IMR-90 (cell line): ENCODE measurements at regions not wholly inside any gene's neighbourhood (a gene's known extent, or its start where the extent isn't known, plus 50 kb on each side); places are given as distances from the start of the nearest gene placed in this dataset.

Experiments used
- CEBPB ChIP-seq: IDR thresholded peaks from 2 replicates; pipeline ENCODE4 v1.6.1; 2012; ENCODE audit warnings: low read depth, low read length, improper control_type of control experiment
- FOS ChIP-seq: fragments of 150-350 bp; IDR thresholded peaks from 2 replicates; pipeline ENCODE4 v1.6.1; 2016; ENCODE audit warnings: low read depth, low read length
- MAFK ChIP-seq: IDR thresholded peaks from 2 replicates; pipeline ENCODE4 v1.6.1; 2012; ENCODE audit warnings: low read depth, low read length, improper control_type of control experiment
- MAZ ChIP-seq: IDR thresholded peaks from 2 replicates; pipeline ENCODE4 v1.6.1; 2012; ENCODE audit warnings: low read depth, mild to moderate bottlenecking, low read length, improper control_type of control experiment, moderate library complexity, borderline replicate concordance
- NFE2L2 ChIP-seq: fragments of 150-350 bp; IDR thresholded peaks from 2 replicates; pipeline ENCODE4 v1.6.1; 2016; ENCODE audit warnings: low read depth, mild to moderate bottlenecking, low read length
- POLR2A ChIP-seq: IDR thresholded peaks from 2 replicates; pipeline ENCODE4 v1.6.1; 2012; ENCODE audit warnings: mild to moderate bottlenecking, low read depth, low read length
- RAD21 ChIP-seq: IDR thresholded peaks from 2 replicates; pipeline ENCODE4 v1.6.1; 2012; ENCODE audit warnings: low read length, improper control_type of control experiment
- SMC3 ChIP-seq: fragments of 150-350 bp; IDR thresholded peaks from 2 replicates; pipeline ENCODE4 v1.6.1; 2016; ENCODE audit warnings: low read depth, mild to moderate bottlenecking, antibody characterized with exemption, low read length, moderate library complexity
- TF ChIP-seq, protein P1 (sequence below): conservative IDR thresholded peaks from 2 replicates; pipeline ENCODE4 v1.5.1; 2012; ENCODE audit warnings: mild to moderate bottlenecking, low read depth, low read length, improper control_type of control experiment
- TF ChIP-seq, protein P2 (sequence below): fragments of 150-350 bp; IDR thresholded peaks from 2 replicates; pipeline ENCODE4 v1.6.1; 2017; ENCODE audit warnings: mild to moderate bottlenecking, antibody characterized with exemption, low read length, low read depth

DNA sequence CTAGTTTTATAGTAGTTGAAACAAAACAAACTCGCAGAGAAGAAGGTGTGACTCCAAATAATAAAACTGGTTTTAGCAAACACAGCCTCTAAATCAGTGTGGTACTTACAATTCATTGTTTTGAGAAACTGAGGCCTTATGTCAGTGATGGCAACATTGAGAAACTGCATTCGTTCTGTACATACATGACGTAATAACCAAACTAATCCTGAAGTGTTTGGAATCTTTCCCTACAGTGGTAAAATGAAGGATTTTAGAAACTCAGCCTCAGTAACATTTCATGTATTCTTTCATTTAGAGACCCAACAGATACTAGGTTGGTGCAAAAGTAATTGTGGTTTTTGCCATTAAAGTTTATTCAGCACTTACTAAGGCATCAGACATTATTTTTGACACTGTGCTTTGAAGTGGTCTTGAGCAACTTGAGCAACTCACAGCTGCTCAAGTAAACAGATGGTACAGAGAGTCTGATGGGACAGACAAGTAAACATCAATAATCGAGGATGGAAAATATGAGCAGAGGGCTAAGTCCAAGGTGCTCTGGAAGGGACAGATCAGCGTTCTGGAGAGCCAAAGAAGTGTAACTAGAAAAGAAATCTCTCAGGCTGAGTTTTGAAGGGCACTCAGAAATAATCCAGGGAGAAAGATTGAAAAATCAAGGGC is 390.8 kb upstream of the BOD1L1 start:
- no peak for TF ChIP-seq RAD21
- no peak for TF ChIP-seq POLR2A
- TF ChIP-seq, protein P1, sequence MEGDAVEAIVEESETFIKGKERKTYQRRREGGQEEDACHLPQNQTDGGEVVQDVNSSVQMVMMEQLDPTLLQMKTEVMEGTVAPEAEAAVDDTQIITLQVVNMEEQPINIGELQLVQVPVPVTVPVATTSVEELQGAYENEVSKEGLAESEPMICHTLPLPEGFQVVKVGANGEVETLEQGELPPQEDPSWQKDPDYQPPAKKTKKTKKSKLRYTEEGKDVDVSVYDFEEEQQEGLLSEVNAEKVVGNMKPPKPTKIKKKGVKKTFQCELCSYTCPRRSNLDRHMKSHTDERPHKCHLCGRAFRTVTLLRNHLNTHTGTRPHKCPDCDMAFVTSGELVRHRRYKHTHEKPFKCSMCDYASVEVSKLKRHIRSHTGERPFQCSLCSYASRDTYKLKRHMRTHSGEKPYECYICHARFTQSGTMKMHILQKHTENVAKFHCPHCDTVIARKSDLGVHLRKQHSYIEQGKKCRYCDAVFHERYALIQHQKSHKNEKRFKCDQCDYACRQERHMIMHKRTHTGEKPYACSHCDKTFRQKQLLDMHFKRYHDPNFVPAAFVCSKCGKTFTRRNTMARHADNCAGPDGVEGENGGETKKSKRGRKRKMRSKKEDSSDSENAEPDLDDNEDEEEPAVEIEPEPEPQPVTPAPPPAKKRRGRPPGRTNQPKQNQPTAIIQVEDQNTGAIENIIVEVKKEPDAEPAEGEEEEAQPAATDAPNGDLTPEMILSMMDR: no peak
- TF ChIP-seq CEBPB: no peak
- TF ChIP-seq SMC3: no peak
- TF ChIP-seq FOS: no peak
- TF ChIP-seq, protein P2, sequence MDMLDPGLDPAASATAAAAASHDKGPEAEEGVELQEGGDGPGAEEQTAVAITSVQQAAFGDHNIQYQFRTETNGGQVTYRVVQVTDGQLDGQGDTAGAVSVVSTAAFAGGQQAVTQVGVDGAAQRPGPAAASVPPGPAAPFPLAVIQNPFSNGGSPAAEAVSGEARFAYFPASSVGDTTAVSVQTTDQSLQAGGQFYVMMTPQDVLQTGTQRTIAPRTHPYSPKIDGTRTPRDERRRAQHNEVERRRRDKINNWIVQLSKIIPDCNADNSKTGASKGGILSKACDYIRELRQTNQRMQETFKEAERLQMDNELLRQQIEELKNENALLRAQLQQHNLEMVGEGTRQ: no peak
- no peak for TF ChIP-seq MAZ
- no peak for TF ChIP-seq MAFK
- TF ChIP-seq NFE2L2: no peak
